ENCODE measurements at regions not wholly inside any gene's neighbourhood (a gene's known extent, or its start where the extent isn't known, plus 50 kb on each side); places are given as distances from the start of the nearest gene placed in this dataset.

DNA sequence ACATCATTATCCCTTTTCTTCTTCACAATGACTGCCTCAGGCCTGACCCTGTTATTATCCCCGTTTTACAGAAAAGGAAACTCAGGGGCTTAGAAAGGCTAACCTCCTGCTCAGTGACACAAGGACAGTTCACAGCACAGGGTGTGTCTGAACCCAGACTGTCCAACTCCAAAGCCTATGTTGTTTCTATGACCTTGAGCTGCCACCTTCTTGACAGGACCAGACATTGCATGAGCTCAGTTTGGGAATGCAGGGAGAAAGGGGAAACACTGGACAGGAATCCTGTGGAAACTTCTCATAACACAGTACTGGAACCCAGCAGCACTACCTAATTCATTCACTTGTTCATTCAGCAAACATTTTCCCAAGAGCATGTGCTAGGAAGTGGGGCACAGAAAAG lies 472.8 kb downstream of the CDK5RAP2 start:
- no peak for DNase-seq

DNA sequence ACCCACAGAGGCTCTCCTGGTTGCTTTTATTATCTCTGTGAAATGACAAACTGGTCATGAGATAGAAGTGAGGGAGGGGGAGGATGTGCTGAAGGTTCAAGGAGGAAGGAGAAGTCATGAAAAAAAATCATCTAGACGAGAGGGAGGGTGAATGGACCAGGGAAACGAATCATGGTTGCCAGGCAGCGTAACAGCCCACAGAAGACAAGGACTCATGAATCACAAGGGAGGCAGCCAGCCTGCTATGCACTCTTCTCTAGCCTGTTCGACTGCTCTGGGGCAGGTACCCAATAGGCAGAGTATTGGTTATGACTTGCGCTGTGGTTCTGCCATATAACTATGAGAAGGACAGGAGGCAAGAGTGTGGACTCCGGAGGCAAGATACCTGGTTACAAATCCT lies 475.2 kb downstream of the CDK5RAP2 start:
- DNase-seq, result no peak

DNA sequence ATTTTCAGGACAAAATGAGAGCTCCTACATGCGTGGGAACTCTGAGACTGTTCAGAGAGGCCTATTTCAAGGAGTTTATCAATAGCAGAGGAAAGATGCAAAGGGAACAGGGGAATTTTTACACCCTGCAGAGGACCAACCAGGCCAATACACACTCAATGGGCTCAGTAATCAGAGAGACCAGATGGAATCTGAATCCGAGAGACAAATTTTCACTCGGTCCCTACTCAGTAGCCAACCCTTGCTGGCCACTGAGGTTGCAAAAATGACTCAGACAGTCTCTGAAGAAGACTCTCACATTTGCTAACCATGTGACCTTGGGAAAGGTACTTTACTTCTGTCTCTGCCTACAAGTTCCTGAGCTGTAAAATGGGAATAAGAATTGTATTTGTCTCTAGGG lies 479.4 kb downstream of the CDK5RAP2 start:
- DNase-seq, result no peak

DNA sequence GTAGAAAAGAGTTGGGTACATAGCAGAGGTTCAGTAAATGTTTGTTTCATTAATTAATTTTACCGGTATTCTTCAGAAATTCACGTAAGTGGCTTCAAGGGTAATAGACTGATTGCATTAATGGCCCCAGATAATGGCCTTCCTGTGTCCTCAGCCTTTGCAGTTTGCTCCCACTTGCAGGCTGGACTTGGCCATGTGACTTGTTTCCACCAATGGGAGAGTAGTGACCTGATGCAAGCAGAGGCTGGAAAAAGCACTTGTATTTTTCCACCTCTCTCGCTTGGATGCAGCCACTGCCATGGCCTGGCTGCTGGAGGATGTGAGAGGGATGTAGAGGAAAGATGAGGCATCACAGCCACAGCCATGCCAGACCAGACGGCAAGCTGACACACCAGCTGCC lies 480.9 kb downstream of the CDK5RAP2 start:
- no peak for DNase-seq

DNA sequence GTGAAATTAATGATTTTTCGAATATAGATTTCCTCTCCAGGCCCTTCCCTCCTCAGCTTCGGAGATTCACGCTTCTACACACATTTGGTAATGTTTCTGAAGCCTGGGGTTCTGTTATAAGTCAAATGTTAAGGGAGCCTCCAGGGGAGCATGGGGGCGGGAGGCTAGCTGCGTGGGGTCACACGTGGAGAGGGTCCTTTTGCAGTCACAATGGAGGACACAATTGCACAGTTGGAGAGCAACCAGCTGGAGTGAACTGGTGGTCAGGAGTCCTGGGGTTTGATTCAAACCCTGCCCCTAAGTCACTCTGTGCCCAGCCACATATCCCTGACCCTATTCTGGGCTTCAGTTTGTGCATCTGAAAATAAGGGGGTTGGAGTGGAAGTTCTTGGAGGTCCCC lies 481.4 kb downstream of the CDK5RAP2 start:
- DNase-seq, result no peak

DNA sequence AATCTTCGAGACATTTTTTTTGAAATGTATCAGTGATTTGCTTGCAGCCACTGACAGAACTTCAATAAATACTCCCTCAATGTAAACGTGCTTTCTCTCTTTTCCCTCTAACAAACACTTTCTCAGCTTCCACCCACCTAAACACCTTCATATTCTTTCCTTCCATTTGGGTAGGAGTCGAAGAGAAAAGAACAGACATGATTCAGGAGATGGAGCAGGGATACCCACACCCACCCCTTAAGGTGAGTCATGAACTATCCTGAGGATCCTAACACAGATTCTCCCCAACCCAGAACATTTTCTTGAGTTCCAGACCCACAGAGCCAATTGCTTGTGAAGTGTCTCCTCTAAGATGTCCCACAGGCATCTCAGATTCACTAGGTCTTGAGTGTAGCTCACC lies 488.8 kb downstream of the CDK5RAP2 start:
- DNase-seq, result no peak

DNA sequence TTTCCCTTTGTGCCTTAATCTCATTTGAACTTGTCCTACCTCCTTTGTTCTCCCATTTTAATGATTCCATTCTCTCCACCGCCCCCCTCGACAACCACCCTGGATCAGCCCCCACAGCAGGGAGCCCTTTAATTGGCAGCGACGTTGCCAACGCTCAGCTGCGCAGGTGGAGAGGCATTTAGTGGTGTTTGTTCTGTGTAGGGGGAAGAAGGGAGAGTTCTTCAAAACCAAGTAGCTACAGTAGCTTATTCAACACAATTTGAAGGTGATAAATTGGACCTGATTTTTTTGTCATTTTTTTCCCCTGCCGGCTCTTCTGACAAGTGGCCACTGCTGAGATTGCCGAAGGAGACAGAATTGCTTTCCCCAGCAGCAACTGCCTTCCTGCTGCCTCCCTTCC lies 499.1 kb downstream of the CDK5RAP2 start:
- DNase-seq, result no peak

DNA sequence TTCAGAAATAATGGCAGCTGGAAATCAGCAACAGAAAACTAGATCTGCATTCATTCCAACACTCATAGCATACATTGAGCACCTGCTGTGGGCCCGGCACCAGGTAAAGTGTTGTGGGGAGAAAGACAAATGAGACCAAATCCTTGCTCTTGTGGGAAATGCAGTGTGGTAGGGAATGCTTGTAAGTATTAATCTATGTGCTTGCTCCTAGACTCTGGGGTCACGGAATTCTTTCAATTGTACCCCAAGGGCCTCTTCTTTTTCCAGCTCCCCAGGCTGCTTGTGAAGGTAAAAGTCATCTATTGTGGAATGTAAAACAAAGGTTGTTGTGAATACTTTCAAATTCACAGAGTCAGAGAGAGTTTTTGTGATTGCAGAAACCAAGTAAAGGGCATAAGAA lies 501.9 kb downstream of the CDK5RAP2 start:
- DNase-seq, result no peak

DNA sequence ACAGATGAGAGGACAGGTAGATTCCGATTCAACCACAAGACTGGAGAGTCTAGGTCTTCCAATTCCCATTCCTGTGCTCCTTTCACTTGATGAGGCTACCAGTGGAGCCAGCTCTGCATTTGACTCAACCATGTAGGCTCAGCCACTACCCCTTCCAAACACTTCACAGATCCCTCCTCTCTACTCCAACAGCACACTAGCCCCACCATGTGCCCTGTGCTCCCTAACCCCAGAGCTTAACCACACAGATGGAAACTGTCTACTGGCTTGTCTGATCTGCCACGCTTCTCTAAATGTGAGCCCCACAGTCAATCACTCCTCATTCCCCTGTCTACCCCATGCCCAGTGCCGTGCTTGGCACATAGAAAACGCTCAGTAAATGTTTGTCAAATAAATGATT lies 508.2 kb downstream of the CDK5RAP2 start:
- DNase-seq, result no peak

DNA sequence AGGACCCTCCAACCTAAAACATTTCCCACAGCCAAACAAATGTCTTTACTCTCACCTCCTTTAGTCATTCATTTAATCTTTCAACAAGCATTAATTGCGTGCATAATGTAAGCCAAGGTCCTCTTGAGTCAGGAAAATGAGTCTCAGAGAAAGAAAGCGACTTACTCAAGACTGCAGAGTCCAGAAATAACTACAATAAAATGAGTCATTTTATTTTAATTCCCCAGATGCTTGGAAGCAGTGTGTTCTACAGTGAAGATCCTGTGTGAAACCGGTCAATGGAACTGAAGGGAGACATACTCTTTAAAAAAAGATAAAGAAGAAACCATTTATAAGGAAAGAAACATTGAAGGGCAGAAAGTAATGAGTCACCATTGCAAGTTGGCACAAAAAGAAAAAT lies 513.7 kb downstream of the CDK5RAP2 start:
- DNase-seq, result no peak

DNA sequence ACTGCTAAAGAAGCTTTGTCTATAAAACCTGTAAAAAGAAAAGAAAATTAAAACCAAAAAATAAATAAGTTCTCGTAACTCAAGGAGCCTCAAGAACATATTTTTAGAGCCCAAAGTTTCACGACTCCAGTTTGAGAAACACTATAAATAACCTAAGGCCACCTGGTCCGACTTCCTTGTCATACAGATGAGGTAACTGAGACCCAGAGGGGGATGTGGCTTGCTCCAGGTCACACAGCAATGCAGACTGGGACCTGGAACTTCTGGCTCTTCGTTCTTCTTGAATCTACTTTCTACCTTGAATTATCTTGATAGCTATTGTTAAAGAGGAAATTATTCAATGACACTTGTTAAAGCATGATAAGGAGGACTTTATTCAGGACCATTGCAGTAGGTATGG lies 514.8 kb downstream of the CDK5RAP2 start:
- no peak for DNase-seq

DNA sequence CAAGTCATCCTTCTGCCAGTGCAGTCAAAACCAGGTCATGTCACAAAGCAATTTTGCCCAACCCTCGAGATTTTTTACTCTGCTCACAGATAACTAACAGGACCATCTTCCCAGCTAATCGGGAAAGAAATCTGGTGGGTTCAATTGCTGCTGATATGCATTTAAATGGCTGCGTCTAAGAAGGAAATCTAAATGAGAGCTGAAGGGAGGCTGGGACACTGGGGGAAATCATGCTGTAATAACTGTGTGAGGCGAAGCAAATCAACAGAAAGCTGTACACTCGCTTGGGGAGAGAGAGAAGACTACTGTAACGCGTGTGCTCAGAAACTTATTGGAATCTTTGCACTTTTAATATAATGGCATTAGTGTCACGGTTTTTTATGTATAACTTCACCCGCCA lies 535.0 kb downstream of the CDK5RAP2 start:
- DNase-seq, result no peak

DNA sequence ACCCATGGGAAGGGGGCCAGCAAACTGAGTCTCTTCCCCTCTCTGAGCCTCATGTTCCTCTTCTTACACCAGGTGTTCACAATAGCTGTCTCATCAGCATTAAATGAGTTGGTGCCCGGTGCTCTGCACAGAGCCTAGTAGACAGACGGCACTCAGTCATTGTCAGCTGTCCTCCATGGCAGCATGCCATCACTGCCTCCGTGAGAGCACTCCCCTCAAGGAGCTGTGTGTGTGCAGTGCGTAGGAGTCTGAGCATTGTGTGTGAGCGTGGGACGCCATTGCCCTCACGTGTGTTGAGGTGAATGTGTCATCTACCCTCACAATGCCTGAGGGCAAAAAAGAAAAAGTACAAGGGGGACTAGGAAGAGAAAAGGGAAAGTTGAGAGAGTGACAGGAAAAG lies 536.5 kb downstream of the CDK5RAP2 start:
- DNase-seq, result no peak

DNA sequence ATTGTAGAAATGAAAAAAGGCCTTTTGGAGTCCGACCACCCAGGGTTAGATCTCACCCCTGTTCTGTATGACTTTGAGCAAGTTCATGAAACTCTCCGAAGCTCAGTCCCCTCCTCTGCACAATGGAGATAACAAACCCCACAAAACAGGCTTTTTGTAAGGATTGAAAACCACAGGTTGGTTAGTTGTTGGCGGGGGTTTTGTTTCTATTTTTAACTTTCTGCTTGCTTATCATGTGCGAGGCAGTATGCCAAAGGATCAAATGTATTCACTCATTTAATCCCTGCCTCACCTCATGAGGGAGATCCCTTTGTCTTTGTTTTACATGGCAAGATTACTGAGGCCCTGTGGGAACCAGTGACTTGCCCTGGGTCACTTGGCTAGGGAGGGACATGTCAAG lies 539.1 kb downstream of the CDK5RAP2 start:
- DNase-seq, result peak; percentile 28

DNA sequence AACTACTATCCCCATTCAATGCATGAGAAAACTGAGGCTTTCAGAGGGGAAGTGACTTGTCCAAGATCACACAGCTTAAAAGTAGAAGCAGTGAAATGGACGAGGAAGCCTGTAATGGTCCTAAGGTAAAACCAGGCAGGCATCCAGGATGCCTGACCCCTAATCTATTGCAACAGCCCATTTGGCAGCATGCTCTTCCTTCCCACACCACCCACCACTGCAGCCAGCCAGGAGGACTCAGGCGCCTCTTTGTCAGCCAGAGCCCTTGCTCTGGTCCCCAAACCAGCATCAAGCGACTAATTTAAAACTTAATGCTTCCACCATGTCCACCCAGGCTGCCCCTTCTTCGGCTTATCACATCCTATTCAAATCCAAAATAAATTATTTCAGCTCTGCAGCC lies 541.6 kb downstream of the CDK5RAP2 start:
- DNase-seq, result no peak

DNA sequence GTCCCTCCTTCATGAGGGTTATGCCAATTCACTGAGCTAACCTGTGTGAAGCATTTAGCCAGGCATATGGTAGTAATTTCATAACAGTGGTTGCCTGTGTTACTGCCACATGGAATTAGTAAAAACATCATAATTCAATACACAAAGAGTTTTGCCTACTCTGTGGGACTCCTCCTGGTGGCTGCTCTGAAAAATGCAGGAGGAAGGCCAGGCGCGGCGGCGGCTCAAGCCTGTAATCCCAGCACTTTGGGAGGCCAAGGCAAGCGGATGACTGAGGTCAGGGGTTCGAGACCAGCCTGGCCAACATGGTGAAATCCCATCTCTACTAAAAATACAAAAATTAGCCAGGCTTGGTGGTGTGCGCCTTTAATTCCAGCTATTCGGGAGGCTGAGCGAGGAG lies 547.3 kb downstream of the CDK5RAP2 start:
- DNase-seq, result no peak

DNA sequence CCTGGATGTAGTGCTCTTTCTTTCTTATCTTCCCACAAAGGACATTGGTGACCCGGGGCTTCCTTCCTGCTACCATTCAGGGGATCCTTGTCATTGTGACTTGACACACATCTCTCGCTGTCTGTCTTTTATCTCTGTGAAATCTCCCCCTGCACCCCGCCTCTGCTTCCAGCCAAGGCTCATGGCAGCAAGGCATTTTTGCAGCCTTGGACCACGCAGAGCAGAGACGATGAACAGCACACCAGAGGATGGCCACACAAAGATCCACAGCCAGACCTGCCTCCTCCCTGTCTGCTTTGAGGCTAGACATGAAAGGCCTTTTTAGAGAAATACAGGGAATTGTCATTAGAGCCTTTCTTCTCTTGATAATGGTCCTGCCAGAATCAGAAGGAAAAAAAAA lies 549.1 kb downstream of the CDK5RAP2 start:
- peak; percentile 1 for DNase-seq

DNA sequence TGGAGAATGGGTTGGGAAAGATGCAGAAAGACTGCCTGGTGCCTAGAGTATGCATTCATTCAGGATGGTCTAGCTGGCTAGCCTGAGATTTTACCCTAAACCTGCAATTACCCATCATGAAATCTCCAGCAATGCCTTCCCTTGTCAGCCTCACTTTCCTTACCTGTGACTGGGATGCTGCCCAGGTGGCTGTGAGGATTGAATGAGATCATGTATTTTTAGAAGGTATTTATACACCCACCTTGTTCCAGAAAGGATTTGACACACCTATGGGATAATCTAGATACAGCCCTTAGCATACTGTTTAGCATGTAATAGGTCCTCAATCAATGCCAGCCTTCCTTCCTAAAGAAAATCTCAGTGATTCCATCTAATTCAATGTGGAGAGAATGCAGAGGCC lies 561.4 kb downstream of the CDK5RAP2 start:
- DNase-seq, result no peak

DNA sequence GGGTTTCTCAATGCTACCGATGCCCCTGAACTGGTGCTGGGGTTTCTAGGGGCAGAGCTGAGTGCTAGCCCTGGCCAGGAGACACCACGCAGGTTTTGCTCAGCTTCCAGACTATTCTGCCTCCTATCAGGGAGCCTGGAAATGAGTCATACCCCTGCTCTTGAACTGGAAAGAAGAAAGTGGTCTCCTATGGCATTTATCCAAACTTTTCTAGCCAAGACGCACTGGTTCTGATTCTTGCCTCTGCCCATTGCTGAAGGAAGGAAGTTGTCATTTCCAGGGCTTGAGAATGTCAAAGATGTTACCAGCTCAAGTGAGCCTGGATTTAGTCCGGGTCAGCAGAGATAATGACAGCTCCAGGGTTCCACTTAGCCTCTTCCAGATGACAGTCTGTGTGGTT lies 561.9 kb downstream of the CDK5RAP2 start:
- DNase-seq, result no peak

DNA sequence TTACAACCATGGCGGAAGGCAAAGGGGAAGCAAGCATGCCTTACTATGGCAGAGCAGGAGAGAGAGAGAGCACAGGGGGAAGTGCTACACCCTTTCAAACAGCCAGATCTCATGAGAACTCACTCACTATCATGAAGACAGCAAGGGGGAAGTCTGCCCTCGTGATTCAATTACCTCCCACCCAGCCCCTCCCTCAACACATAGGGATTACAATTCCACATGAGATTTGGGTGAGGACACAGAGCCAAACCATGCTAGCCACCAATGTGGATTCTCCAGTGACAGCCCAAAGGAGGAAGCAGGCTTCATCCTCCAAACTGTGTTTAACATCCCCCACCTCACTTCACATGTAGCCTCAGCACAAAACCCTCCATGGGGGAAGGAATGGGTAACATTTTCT lies 563.7 kb downstream of the CDK5RAP2 start:
- no peak for DNase-seq

DNA sequence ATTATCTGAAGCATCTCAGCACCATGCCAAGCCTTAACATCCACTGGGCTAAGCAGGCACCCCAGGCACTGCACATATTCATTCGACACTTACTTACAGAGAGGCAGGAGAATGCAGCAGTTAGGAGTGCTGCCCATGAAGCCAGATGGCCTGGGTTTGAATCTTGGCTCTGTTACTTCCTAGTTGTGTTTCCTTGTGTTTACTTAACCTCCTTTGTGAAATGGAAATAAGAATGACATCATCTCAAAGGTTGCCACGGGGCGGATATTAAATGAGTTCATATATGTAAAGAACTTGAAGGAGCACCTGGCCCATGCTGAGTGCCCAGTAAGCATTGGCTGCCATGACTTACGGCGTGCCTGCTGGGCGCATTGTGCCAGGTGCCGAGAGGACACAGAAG lies 565.2 kb downstream of the CDK5RAP2 start:
- DNase-seq, result no peak

DNA sequence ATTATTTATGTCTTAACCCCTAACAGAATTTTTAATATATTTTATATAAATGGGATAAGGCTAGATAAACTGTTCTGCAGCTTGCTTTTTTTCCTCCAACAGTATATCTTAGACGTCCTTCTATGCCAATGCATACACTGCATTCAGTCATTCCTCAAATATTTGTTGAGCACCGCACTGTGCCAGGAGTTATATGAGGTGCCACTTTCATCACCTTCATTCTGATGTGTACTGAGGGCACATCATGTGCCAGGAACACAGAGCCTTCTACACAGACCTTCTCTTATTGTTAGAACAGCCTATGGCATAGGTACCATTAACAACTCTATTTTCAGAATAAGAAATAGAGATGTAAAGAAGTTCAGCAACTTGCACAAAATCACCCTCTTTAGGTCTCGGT lies 570.1 kb downstream of the CDK5RAP2 start:
- no peak for DNase-seq

DNA sequence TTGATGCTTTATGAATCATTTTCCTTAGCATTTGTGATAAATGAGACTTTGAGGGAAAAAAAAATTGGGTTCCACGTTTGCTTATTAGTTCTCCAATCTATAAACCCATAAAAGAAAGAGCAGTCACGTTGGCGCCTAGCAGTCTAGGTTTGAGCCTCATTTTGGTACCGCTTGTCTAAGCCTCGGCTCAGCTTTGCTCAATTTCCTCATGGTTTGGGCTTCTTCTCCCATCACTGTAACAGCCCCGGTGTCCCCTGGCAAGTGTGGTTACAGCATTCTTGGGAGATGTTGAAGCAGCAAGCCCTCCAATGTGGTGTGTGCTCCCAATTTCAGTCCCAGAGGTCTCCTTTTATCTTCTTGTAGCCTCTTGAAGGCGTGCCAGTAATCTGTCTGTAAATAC lies 578.4 kb downstream of the CDK5RAP2 start:
- no peak for DNase-seq

DNA sequence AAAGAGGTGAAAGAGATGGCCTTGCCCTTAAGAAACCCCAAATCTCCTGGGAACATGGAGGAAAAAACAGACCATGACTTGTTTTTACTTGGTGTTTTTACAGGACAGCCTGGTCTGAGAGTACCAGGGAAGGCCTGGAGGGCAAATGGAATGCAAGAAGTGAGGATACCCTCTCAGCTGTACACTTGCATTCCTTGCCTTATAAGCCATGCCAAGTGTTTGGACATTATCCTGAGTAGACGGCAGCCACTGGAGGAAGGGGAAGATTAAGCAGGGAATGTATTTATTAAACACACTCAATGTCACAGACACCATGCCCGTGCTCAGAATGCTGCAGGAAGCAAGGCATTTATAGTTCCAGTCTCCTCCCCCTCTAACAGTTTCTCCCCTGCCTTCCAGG lies 581.4 kb downstream of the CDK5RAP2 start:
- DNase-seq, result no peak

DNA sequence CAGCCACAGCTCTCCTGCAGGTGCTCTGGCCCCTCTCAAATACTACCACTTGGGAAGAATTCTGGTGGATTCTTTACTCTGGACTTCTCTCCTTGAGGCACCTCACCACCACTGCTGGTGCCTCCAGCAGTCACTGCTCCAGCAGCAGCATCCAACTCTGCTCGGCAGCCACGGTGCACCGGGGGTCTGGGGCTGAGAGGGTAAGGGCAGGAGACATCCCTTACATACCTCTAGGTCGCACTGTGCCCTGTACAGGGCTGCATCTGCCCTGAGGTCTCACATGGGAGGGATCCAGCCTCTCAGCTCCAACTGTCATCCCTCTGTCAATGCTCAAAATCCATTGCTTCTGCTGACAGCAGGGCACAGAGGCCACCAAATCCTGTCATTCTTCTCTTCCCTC lies 588.2 kb downstream of the CDK5RAP2 start:
- no peak for DNase-seq

DNA sequence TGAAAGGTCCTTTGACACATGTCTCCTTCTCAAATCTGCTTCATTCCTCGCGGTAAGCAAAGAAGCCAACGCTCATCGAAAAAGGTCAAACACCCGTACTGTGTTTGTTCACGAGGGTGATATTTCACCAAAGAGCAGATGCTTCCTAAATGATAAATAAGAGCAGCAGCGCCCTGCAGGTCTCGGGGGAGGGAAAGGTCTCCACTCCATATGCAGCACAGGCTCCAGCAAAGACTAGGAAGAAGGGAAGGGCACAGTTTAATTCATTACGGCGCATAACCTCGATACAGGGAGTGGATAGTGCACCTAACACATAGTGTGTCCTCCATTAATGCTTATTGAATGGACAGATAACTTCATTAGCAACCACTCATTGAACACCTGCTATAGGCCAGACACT lies 593.3 kb downstream of the CDK5RAP2 start:
- no peak for DNase-seq
